Tibial nerve (tissue), 4 donors: ENCODE measurements at regions not wholly inside any gene's neighbourhood (a gene's known extent, or its start where the extent isn't known, plus 50 kb on each side); places are given as distances from the start of the nearest gene placed in this dataset.

Source experiments
- DNase-seq, 2 donors: peaks; one replicate each; pipeline ENCODE4 v3.0.0-alpha.2; 2019; ENCODE audit warnings: low spot score in 2 of 2
- H3K27ac ChIP-seq, 4 donors: fragments of 200-600 bp; sonication (generic) in 3 of 4; one replicate each; pipeline ENCODE4 v1.5.1; 2017 to 2019; ENCODE audit warnings: mild to moderate bottlenecking in 1 of 4
- H3K27me3 ChIP-seq, 2 donors: fragments of 200-600 bp; sonication (generic) in 1 of 2; one replicate each; pipeline versions ENCODE4 v1.5.1 to v1.6.0; 2017 to 2019
- H3K36me3 ChIP-seq, 3 donors: fragments of 200-600 bp; sonication (generic); one replicate each; pipeline ENCODE4 v1.5.1; 2018 to 2019
- H3K4me1 ChIP-seq, 4 donors: fragments of 200-600 bp; sonication (generic) in 3 of 4; one replicate each; pipeline ENCODE4 v1.5.1; 2017 to 2019
- H3K4me3 ChIP-seq, 4 donors: fragments of 200-600 bp; sonication (generic) in 3 of 4; one replicate each; pipeline ENCODE4 v1.5.1; 2017 to 2019; ENCODE audit warnings: mild to moderate bottlenecking in 1 of 4, moderate library complexity in 1 of 4
- H3K9me3 ChIP-seq, 4 donors: fragments of 200-600 bp; sonication (generic) in 3 of 4; one replicate each; pipeline ENCODE4 v1.5.1; 2017 to 2019
- CTCF ChIP-seq, 5 experiments: fragments of 200-600 bp in 3 of 5; fragments of 450-650 bp in 2 of 5; sonication (generic) in 3 of 5; IDR thresholded peaks; one replicate each; pipeline ENCODE4 v1.5.1; 2016 to 2019; ENCODE audit warnings: antibody characterized with exemption in 5 of 5, mild to moderate bottlenecking in 3 of 5, moderate library complexity in 2 of 5
- EP300 ChIP-seq, 2 donors: sonication (generic); formaldehyde crosslinking; IDR thresholded peaks; one replicate each; pipeline ENCODE4 v1.6.1; 2017; ENCODE audit warnings: antibody characterized with exemption in 2 of 2, mild to moderate bottlenecking in 1 of 2
- POLR2A ChIP-seq, 2 donors: fragments of 450-650 bp; IDR thresholded peaks; one replicate each; pipeline ENCODE4 v1.6.1; 2017; ENCODE audit warnings: antibody characterized with exemption in 2 of 2, mild to moderate bottlenecking in 2 of 2, moderate library complexity in 2 of 2

- H3K27me3 ChIP-seq = no peaks in the 10 kb centered on the region
- no peaks in the 10 kb centered on the region for H3K9me3 ChIP-seq
- H3K4me1 ChIP-seq = no peaks in the 10 kb centered on the region
- TF ChIP-seq EP300 (IDR thresholded peaks at IDR 0.05) (no peak), CTCF (IDR thresholded peaks at IDR 0.05) (no peak), POLR2A (IDR thresholded peaks at IDR 0.05) (no peak)
- DNase-seq = no peak
- no peaks in the 10 kb centered on the region for H3K36me3 ChIP-seq
- H3K4me3 ChIP-seq = no peak overlapping the region
- no peak overlapping the region for H3K27ac ChIP-seq
Observed at GRCh38 chrX:151513472-151513871, 50.0 kb upstream of the PASD1 start.
